ENCODE measurements at regions not wholly inside any gene's neighbourhood (a gene's known extent, or its start where the extent isn't known, plus 50 kb on each side); places are given as distances from the start of the nearest gene placed in this dataset.

DNA sequence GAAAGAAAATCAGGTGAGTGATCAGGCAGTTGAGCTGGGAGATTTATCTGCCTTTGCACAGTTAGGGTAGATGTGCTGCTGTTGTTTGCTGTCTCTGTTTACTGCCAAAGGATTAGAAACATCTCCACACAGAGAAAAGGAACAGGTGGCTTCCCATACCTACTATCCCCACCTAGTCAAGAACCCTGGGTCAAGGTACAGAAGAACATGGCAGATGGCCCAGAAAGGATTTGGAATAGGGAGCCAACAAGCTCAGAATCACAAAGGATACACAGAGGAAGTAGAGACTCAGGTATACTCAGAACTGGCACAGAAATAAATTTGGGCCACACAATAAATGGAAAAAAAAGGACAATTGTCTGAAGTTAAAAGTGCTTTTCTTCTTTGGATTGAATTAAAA lies 64.3 kb downstream of the TIGD2 start:
- TF ChIP-seq, protein P1, sequence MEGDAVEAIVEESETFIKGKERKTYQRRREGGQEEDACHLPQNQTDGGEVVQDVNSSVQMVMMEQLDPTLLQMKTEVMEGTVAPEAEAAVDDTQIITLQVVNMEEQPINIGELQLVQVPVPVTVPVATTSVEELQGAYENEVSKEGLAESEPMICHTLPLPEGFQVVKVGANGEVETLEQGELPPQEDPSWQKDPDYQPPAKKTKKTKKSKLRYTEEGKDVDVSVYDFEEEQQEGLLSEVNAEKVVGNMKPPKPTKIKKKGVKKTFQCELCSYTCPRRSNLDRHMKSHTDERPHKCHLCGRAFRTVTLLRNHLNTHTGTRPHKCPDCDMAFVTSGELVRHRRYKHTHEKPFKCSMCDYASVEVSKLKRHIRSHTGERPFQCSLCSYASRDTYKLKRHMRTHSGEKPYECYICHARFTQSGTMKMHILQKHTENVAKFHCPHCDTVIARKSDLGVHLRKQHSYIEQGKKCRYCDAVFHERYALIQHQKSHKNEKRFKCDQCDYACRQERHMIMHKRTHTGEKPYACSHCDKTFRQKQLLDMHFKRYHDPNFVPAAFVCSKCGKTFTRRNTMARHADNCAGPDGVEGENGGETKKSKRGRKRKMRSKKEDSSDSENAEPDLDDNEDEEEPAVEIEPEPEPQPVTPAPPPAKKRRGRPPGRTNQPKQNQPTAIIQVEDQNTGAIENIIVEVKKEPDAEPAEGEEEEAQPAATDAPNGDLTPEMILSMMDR (IDR thresholded peaks at IDR 0.05; ENCODE audit: borderline replicate concordance) = no peak
- no peaks in the 10 kb centered on the region for H3K36me3 ChIP-seq
- H3K4me3 ChIP-seq = no peak overlapping the region
- intact Hi-C loops (cut with micrococcal nuclease) = no loop called here
- no peak for DNase-seq
- H3K9me3 ChIP-seq (replicated peaks) = no peaks in the 10 kb centered on the region
- no peaks in the 10 kb centered on the region for H3K27me3 ChIP-seq (ENCODE audit: low read depth)
- no peak overlapping the region for H3K27ac ChIP-seq (replicated peaks)
- no peaks in the 10 kb centered on the region for H3K4me1 ChIP-seq

DNA sequence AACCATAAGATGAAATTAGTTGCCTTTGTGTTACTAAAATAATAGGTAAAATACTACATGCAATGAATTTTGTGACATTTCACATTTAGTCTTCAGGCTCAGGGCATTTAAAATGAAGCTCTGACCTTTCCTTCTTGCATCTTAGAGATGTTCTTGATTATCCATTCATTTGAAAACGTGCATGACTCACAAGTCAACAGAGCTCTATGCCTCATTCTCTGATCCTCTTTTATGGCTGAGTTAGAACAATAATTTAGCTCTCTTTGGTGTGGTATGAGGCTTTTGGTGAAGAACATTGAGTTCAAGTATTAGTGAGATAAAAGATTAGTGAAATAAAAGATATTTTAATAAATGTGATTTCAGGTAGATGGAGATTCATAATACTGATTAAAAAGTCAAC lies 66.5 kb downstream of the TIGD2 start:
- Histone ChIP-seq H3K27me3 (ENCODE audit: low read depth) (no peaks in the 10 kb centered on the region), H3K9me3 (replicated peaks) (no peaks in the 10 kb centered on the region), H3K4me3 (no peak overlapping the region), H3K36me3 (no peaks in the 10 kb centered on the region), H3K27ac (replicated peaks) (no peak overlapping the region), H3K4me1 (no peaks in the 10 kb centered on the region)
- intact Hi-C loops (cut with micrococcal nuclease) = no loop called here
- TF ChIP-seq, protein P1 (IDR thresholded peaks at IDR 0.05; ENCODE audit: borderline replicate concordance) = no peak
- DNase-seq = no peak

DNA sequence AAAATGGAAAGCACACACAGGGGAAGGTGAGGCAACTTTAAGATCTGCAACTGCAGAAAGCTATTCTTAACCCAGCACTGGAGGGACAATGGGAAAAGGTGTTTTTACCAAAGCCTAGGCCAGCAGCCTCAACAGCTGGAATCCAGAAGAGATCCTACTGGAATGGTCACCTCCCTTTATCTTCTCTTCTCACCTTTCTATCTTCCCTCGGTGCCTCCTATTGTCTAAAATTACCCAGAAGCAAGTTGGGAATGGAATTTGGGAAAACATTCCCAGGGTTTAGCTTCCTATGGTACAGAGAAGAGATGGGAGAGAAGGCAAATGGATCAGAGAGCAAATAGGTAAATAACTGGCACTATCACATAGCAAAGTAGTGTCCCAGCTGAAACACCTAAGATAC lies 73.1 kb downstream of the TIGD2 start:
- H3K27me3 ChIP-seq (ENCODE audit: low read depth) = no peaks in the 10 kb centered on the region
- H3K9me3 ChIP-seq (replicated peaks) = no peaks in the 10 kb centered on the region
- no peak overlapping the region for H3K27ac ChIP-seq (replicated peaks)
- no peaks in the 10 kb centered on the region for H3K36me3 ChIP-seq
- intact Hi-C loops (cut with micrococcal nuclease) = no loop called here
- TF ChIP-seq, protein P1 (IDR thresholded peaks at IDR 0.05; ENCODE audit: borderline replicate concordance) = no peak
- no peak for DNase-seq
- no peak overlapping the region for H3K4me3 ChIP-seq
- no peaks in the 10 kb centered on the region for H3K4me1 ChIP-seq
